Rectal smooth muscle tissue (tissue), 1 donor: ENCODE measurements at regions not wholly inside any gene's neighbourhood (a gene's known extent, or its start where the extent isn't known, plus 50 kb on each side); places are given as distances from the start of the nearest gene placed in this dataset.

Source experiments
- H3K27ac ChIP-seq: one replicate; pipeline ENCODE4 v1.7.0; 2013; ENCODE audit warnings: low read depth, low read length, inconsistent platforms
- H3K27me3 ChIP-seq: one replicate; pipeline ENCODE4 v1.7.0; 2013; ENCODE audit warnings: low read length; ENCODE audit not compliant: control insufficient read depth, insufficient read depth
- H3K36me3 ChIP-seq: one replicate; pipeline ENCODE4 v1.7.0; 2013; ENCODE audit warnings: low read length; ENCODE audit not compliant: control insufficient read depth, insufficient read depth
- H3K4me1 ChIP-seq: one replicate; pipeline ENCODE4 v1.7.0; 2013; ENCODE audit warnings: low read length; ENCODE audit not compliant: control insufficient read depth, insufficient read depth
- H3K4me3 ChIP-seq: one replicate; pipeline ENCODE4 v1.7.0; 2013; ENCODE audit warnings: low read length
- H3K9ac ChIP-seq: one replicate; pipeline ENCODE4 v1.7.0; 2013; ENCODE audit warnings: low read length

GRCh38 chr11:112732031-112732430 lies 229.2 kb upstream of the NCAM1 start:
- no peaks in the 10 kb centered on the region for H3K27me3 ChIP-seq
- no peak overlapping the region for H3K4me3 ChIP-seq
- no peak overlapping the region for H3K27ac ChIP-seq
- no peaks in the 10 kb centered on the region for H3K4me1 ChIP-seq
- no peak overlapping the region for H3K9ac ChIP-seq
- H3K36me3 ChIP-seq, result no peaks in the 10 kb centered on the region

GRCh38 chr11:112734207-112734606 lies 227.0 kb upstream of the NCAM1 start:
- H3K9ac ChIP-seq, result no peak overlapping the region
- no peak overlapping the region for H3K27ac ChIP-seq
- H3K4me3 ChIP-seq, result no peak overlapping the region
- no peaks in the 10 kb centered on the region for H3K4me1 ChIP-seq
- no peaks in the 10 kb centered on the region for H3K36me3 ChIP-seq
- H3K27me3 ChIP-seq, result no peaks in the 10 kb centered on the region

- Histone ChIP-seq H3K27me3 (no peaks in the 10 kb centered on the region), H3K4me3 (no peak overlapping the region), H3K36me3 (no peaks in the 10 kb centered on the region), H3K4me1 (no peaks in the 10 kb centered on the region), H3K27ac (no peak overlapping the region), H3K9ac (no peak overlapping the region)
Measured at GRCh38 chr11:112735470-112735869, 225.8 kb upstream of the NCAM1 start.

GRCh38 chr11:112744041-112744440 lies 217.2 kb upstream of the NCAM1 start:
- no peaks in the 10 kb centered on the region for H3K36me3 ChIP-seq
- no peak overlapping the region for H3K9ac ChIP-seq
- no peaks in the 10 kb centered on the region for H3K27me3 ChIP-seq
- H3K4me1 ChIP-seq, result no peaks in the 10 kb centered on the region
- no peak overlapping the region for H3K4me3 ChIP-seq
- H3K27ac ChIP-seq, result no peak overlapping the region

GRCh38 chr11:112745973-112746372 lies 215.2 kb upstream of the NCAM1 start:
- Histone ChIP-seq H3K36me3 (no peaks in the 10 kb centered on the region), H3K27ac (no peak overlapping the region), H3K27me3 (no peaks in the 10 kb centered on the region), H3K9ac (no peak overlapping the region), H3K4me3 (no peak overlapping the region), H3K4me1 (no peaks in the 10 kb centered on the region)

GRCh38 chr11:112748252-112748651 lies 213.0 kb upstream of the NCAM1 start:
- Histone ChIP-seq H3K27ac (no peak overlapping the region), H3K9ac (no peak overlapping the region), H3K4me3 (no peak overlapping the region), H3K4me1 (peaks cover 3% of the 10 kb centered on the region), H3K36me3 (no peaks in the 10 kb centered on the region), H3K27me3 (no peaks in the 10 kb centered on the region)

- Histone ChIP-seq H3K4me1 (peaks cover 3% of the 10 kb centered on the region), H3K9ac (no peak overlapping the region), H3K36me3 (no peaks in the 10 kb centered on the region), H3K4me3 (no peak overlapping the region), H3K27ac (no peak overlapping the region), H3K27me3 (no peaks in the 10 kb centered on the region)
Measured at GRCh38 chr11:112748713-112749543, 212.3 kb upstream of the NCAM1 start.

- Histone ChIP-seq H3K27ac (no peak overlapping the region), H3K36me3 (no peaks in the 10 kb centered on the region), H3K9ac (no peak overlapping the region), H3K4me1 (peaks cover 3% of the 10 kb centered on the region), H3K27me3 (no peaks in the 10 kb centered on the region), H3K4me3 (no peak overlapping the region)
Measured at GRCh38 chr11:112751329-112751728, 209.9 kb upstream of the NCAM1 start.

GRCh38 chr11:112751772-112752171 lies 209.4 kb upstream of the NCAM1 start:
- H3K4me1 ChIP-seq, result peaks cover 3% of the 10 kb centered on the region
- H3K4me3 ChIP-seq, result no peak overlapping the region
- no peak overlapping the region for H3K27ac ChIP-seq
- no peak overlapping the region for H3K9ac ChIP-seq
- H3K36me3 ChIP-seq, result no peaks in the 10 kb centered on the region
- H3K27me3 ChIP-seq, result no peaks in the 10 kb centered on the region

GRCh38 chr11:112752563-112752962 lies 208.7 kb upstream of the NCAM1 start:
- Histone ChIP-seq H3K4me1 (peaks cover 3% of the 10 kb centered on the region), H3K4me3 (no peak overlapping the region), H3K9ac (no peak overlapping the region), H3K36me3 (no peaks in the 10 kb centered on the region), H3K27me3 (no peaks in the 10 kb centered on the region), H3K27ac (no peak overlapping the region)

- no peak overlapping the region for H3K4me3 ChIP-seq
- no peaks in the 10 kb centered on the region for H3K27me3 ChIP-seq
- H3K27ac ChIP-seq, result no peak overlapping the region
- peaks cover 3% of the 10 kb centered on the region for H3K4me1 ChIP-seq
- no peaks in the 10 kb centered on the region for H3K36me3 ChIP-seq
- H3K9ac ChIP-seq, result no peak overlapping the region
Measured at GRCh38 chr11:112753706-112754105, 207.5 kb upstream of the NCAM1 start.

- Histone ChIP-seq H3K27ac (no peak overlapping the region), H3K4me3 (no peak overlapping the region), H3K4me1 (no peaks in the 10 kb centered on the region), H3K9ac (no peak overlapping the region), H3K36me3 (no peaks in the 10 kb centered on the region), H3K27me3 (no peaks in the 10 kb centered on the region)
Measured at GRCh38 chr11:112759418-112759817, 201.8 kb upstream of the NCAM1 start.

- H3K36me3 ChIP-seq, result no peaks in the 10 kb centered on the region
- H3K4me3 ChIP-seq, result no peak overlapping the region
- H3K9ac ChIP-seq, result no peak overlapping the region
- H3K27ac ChIP-seq, result no peak overlapping the region
- no peaks in the 10 kb centered on the region for H3K4me1 ChIP-seq
- no peaks in the 10 kb centered on the region for H3K27me3 ChIP-seq
Measured at GRCh38 chr11:112760396-112761059, 200.7 kb upstream of the NCAM1 start.
